ENCODE measurements at regions not wholly inside any gene's neighbourhood (a gene's known extent, or its start where the extent isn't known, plus 50 kb on each side); places are given as distances from the start of the nearest gene placed in this dataset.

GRCh38 chrX:17237146-17237545 lies 137.9 kb upstream of the NHS start:
- no peaks in the 10 kb centered on the region for H3K36me3 ChIP-seq (ENCODE audit: insufficient read depth, low read length)
- no peak for DNase-seq
- intact Hi-C loops (cut with DNase I, micrococcal nuclease), result no loop called here
- Mint-ChIP-seq H3K9me3 (no peaks in the 10 kb centered on the region), H3K4me1 (ENCODE audit: low read depth) (no peaks in the 10 kb centered on the region), H3K36me3 (ENCODE audit: low read depth) (no peaks in the 10 kb centered on the region), H3K27ac (no peak overlapping the region), H3K27me3 (peaks cover 12% of the 10 kb centered on the region), H3K4me3 (no peak overlapping the region)
- H3K4me3 ChIP-seq (ENCODE audit: low read length), result no peak overlapping the region
- no peak for TF ChIP-seq CTCF (IDR thresholded peaks at IDR 0.05)
- ChIA-PET POLR2A (no interaction called here), CTCF (no interaction called here)
- ATAC-seq (ENCODE audit: poor library complexity), result no peak
- no peaks in the 10 kb centered on the region for H3K27me3 ChIP-seq (ENCODE audit: control insufficient read depth in 1 of 2, insufficient read depth in 2 of 2, low read length in 2 of 2)
- no peaks in the 10 kb centered on the region for H3K9me3 ChIP-seq (ENCODE audit: control insufficient read depth in 1 of 2, insufficient read depth in 1 of 2, low read length in 2 of 2)
- no peaks in the 10 kb centered on the region for H3K4me1 ChIP-seq (ENCODE audit: insufficient read depth, low read length)
- H3K27ac ChIP-seq (ENCODE audit: low read depth in 1 of 2, low read length in 2 of 2), result no peak overlapping the region

GRCh38 chrX:17242470-17242869 lies 132.5 kb upstream of the NHS start:
- Histone ChIP-seq H3K9me3 (ENCODE audit: control insufficient read depth in 1 of 2, insufficient read depth in 1 of 2, low read length in 2 of 2) (no peaks in the 10 kb centered on the region), H3K4me1 (ENCODE audit: insufficient read depth, low read length) (no peaks in the 10 kb centered on the region), H3K27ac (ENCODE audit: low read depth in 1 of 2, low read length in 2 of 2) (no peak overlapping the region), H3K27me3 (ENCODE audit: control insufficient read depth in 1 of 2, insufficient read depth in 2 of 2, low read length in 2 of 2) (no peaks in the 10 kb centered on the region), H3K4me3 (ENCODE audit: low read length) (no peak overlapping the region), H3K36me3 (ENCODE audit: insufficient read depth, low read length) (no peaks in the 10 kb centered on the region)
- intact Hi-C loops (cut with DNase I, micrococcal nuclease), result loop anchor here in 1 of 2 experiments (2.0 to 5.0 kb wide), 3 partner anchors 448 to 1135 kb away; no protein-coding TSS in a partner anchor
- Mint-ChIP-seq H3K4me3 (no peak overlapping the region), H3K9me3 (no peaks in the 10 kb centered on the region), H3K36me3 (ENCODE audit: low read depth) (no peaks in the 10 kb centered on the region), H3K27me3 (peaks cover 11% of the 10 kb centered on the region), H3K4me1 (ENCODE audit: low read depth) (no peaks in the 10 kb centered on the region), H3K27ac (no peak overlapping the region)
- DNase-seq, result peak in 8 of 14 experiments; percentile 0 to 49 (median 14)
- ChIA-PET POLR2A (no interaction called here), CTCF (interaction anchor here (0.6 to 1.1 kb wide), 3 partner anchors 10 to 448 kb away, joined by 3 to 4 read pairs (median 3); no protein-coding TSS in a partner anchor)
- no peak for ATAC-seq (ENCODE audit: poor library complexity)
- peak; percentile 66 for TF ChIP-seq CTCF (IDR thresholded peaks at IDR 0.05)

GRCh38 chrX:17247144-17247543 lies 127.9 kb upstream of the NHS start:
- H3K36me3 Mint-ChIP-seq (ENCODE audit: low read depth), result no peaks in the 10 kb centered on the region
- H3K4me3 Mint-ChIP-seq, result no peak overlapping the region
- H3K9me3 Mint-ChIP-seq, result no peaks in the 10 kb centered on the region
- no peaks in the 10 kb centered on the region for H3K4me1 Mint-ChIP-seq (ENCODE audit: low read depth)
- ATAC-seq (ENCODE audit: poor library complexity) (no peak), DNase-seq (no peak)
- intact Hi-C loops (cut with DNase I, micrococcal nuclease), result no loop called here
- H3K27me3 Mint-ChIP-seq, result peaks cover 6% of the 10 kb centered on the region
- POLR2A ChIA-PET, result no interaction called here
- no peak overlapping the region for H3K4me3 ChIP-seq (ENCODE audit: low read length)
- H3K9me3 ChIP-seq (ENCODE audit: control insufficient read depth in 1 of 2, insufficient read depth in 1 of 2, low read length in 2 of 2), result no peaks in the 10 kb centered on the region
- H3K27me3 ChIP-seq (ENCODE audit: control insufficient read depth in 1 of 2, insufficient read depth in 2 of 2, low read length in 2 of 2), result no peaks in the 10 kb centered on the region
- H3K27ac Mint-ChIP-seq, result no peak overlapping the region
- no peak overlapping the region for H3K27ac ChIP-seq (ENCODE audit: low read depth in 1 of 2, low read length in 2 of 2)
- H3K4me1 ChIP-seq (ENCODE audit: insufficient read depth, low read length), result no peaks in the 10 kb centered on the region
- H3K36me3 ChIP-seq (ENCODE audit: insufficient read depth, low read length), result no peaks in the 10 kb centered on the region
- CTCF ChIA-PET, result no interaction called here
- no peak for TF ChIP-seq CTCF (IDR thresholded peaks at IDR 0.05)
